Medulla oblongata (tissue), 1 donor: ENCODE measurements at regions not wholly inside any gene's neighbourhood (a gene's known extent, or its start where the extent isn't known, plus 50 kb on each side); places are given as distances from the start of the nearest gene placed in this dataset.
"Not testable (repeated sequence)": the region's sequence is repeated elsewhere in the genome, so short reads cannot be mapped to it uniquely, and the experiment has no call there.

ENCODE experiments used
- DNase-seq: peaks from one replicate; pipeline ENCODE4 v3.0.0-alpha.2; 2015; ENCODE audit errors: extremely low spot score

- no peak for DNase-seq
Observed at GRCh38 chrX:40414335-40414734, 166.4 kb upstream of the ATP6AP2 start.

GRCh38 chrX:40411340-40412111, 169.2 kb upstream of the ATP6AP2 start:
- DNase-seq, result no peak

- DNase-seq, result no peak
Observed at GRCh38 chrX:40410859-40411258, 169.9 kb upstream of the ATP6AP2 start.

GRCh38 chrX:40406330-40406859, 174.4 kb upstream of the ATP6AP2 start:
- peak; percentile 45 for DNase-seq

GRCh38 chrX:40405399-40405798, 175.4 kb upstream of the ATP6AP2 start:
- DNase-seq, result no peak

GRCh38 chrX:40403757-40404156, 177.0 kb upstream of the ATP6AP2 start:
- no peak for DNase-seq

- peak; percentile 24 for DNase-seq
Observed at GRCh38 chrX:40402831-40403533, 177.8 kb upstream of the ATP6AP2 start.

- no peak for DNase-seq
Observed at GRCh38 chrX:40395102-40395501, 185.7 kb upstream of the ATP6AP2 start.

- no peak for DNase-seq
Observed at GRCh38 chrX:40394302-40394701, 186.5 kb upstream of the ATP6AP2 start.

GRCh38 chrX:40392599-40392998, 188.2 kb upstream of the ATP6AP2 start:
- DNase-seq, result peak; percentile 30

- no peak for DNase-seq
Observed at GRCh38 chrX:40391662-40392061, 189.1 kb upstream of the ATP6AP2 start.

GRCh38 chrX:40389555-40389954, 191.2 kb upstream of the ATP6AP2 start:
- DNase-seq, result no peak

GRCh38 chrX:40388441-40388840, 192.3 kb upstream of the ATP6AP2 start:
- DNase-seq, result no peak

- not testable (repeated sequence) for DNase-seq
Observed at GRCh38 chrX:40387869-40388268, 192.9 kb upstream of the ATP6AP2 start.

GRCh38 chrX:40387311-40387710, 193.5 kb upstream of the ATP6AP2 start:
- not testable (repeated sequence) for DNase-seq

GRCh38 chrX:40385682-40386081, 195.1 kb upstream of the ATP6AP2 start:
- DNase-seq, result no peak

- DNase-seq, result no peak
Observed at GRCh38 chrX:40385256-40385655, 195.5 kb upstream of the ATP6AP2 start.

- no peak for DNase-seq
Observed at GRCh38 chrX:40383969-40384368, 196.8 kb upstream of the ATP6AP2 start.

- no peak for DNase-seq
Observed at GRCh38 chrX:40383360-40383759, 197.4 kb upstream of the ATP6AP2 start.

- peak; percentile 6 for DNase-seq
Observed at GRCh38 chrX:40380655-40381488, 199.9 kb upstream of the ATP6AP2 start.

GRCh38 chrX:40377684-40378083, 203.1 kb upstream of the ATP6AP2 start:
- no peak for DNase-seq

GRCh38 chrX:40374486-40374885, 206.3 kb upstream of the ATP6AP2 start:
- DNase-seq, result no peak
